HEK293 (cell line): ENCODE measurements at regions not wholly inside any gene's neighbourhood (a gene's known extent, or its start where the extent isn't known, plus 50 kb on each side); places are given as distances from the start of the nearest gene placed in this dataset.

Source experiments
- CTCF ChIA-PET: fragments of 350-600 bp; formaldehyde crosslinking; extraction: SDS; loops from one replicate; lab custom pipeline; 2021; ENCODE audit warnings: antibody characterized with exemption; lab: Yijun Ruan, JAX
- POLR2A ChIA-PET: fragments of 300-600 bp; formaldehyde crosslinking; extraction: SDS; loops from one replicate; lab custom pipeline; 2020; ENCODE audit warnings: antibody characterized with exemption, inconsistent platforms; lab: Yijun Ruan, JAX
- H3K27ac ChIP-seq: fragments of 200-500 bp; sonication (Bioruptor generic); 2 replicates; pipeline ENCODE4 v1.5.1; 2014; ENCODE audit warnings: low read depth, low read length, control low read depth, inconsistent platforms; ENCODE audit errors: extremely low read depth
- H3K36me3 ChIP-seq, 2 experiments: fragments of 200-500 bp in 1 of 2; sonication (Bioruptor generic) in 1 of 2; 1 replicate in 1 of 2; 2 replicates in 1 of 2; pipeline ENCODE4 v1.5.1; 2014 to 2017; ENCODE audit warnings: inconsistent platforms in 2 of 2, low read length in 2 of 2; ENCODE audit not compliant: control insufficient read depth in 2 of 2, insufficient read depth in 1 of 2
- H3K4me1 ChIP-seq: fragments of 200-500 bp; sonication (Bioruptor generic); 2 replicates; pipeline ENCODE4 v1.5.1; 2014; ENCODE audit warnings: mild to moderate bottlenecking, low read length, inconsistent platforms; ENCODE audit not compliant: control insufficient read depth, insufficient read depth
- H3K4me3 ChIP-seq: 2 replicates; pipeline ENCODE4 v1.5.1; 2011; ENCODE audit warnings: low read depth, mild to moderate bottlenecking, control low read depth, low read length, moderate library complexity
- H3K9me3 ChIP-seq: fragments of 200-500 bp; sonication (Bioruptor generic); 2 replicates; pipeline ENCODE4 v1.5.1; 2014; ENCODE audit warnings: low read depth, low read length, inconsistent platforms; ENCODE audit not compliant: control insufficient read depth, insufficient read depth
- PRDM4 ChIP-seq: fragments of 450-650 bp; formaldehyde crosslinking; IDR thresholded peaks from 2 replicates; pipeline ENCODE4 v1.5.1; 2017; ENCODE audit warnings: missing biosample characterization, missing genetic modification characterization
- SETDB1 ChIP-seq: IDR thresholded peaks from one replicate; pipeline ENCODE4 v1.6.1; 2017; ENCODE audit warnings: mild to moderate bottlenecking, low read length, moderate library complexity, mixed read lengths; ENCODE audit not compliant: insufficient read length
- TCF7L2 ChIP-seq: IDR thresholded peaks from 2 replicates; pipeline ENCODE4 v1.6.1; 2011; ENCODE audit warnings: low read depth, mild to moderate bottlenecking, inconsistent platforms, low read length, moderate library complexity, borderline replicate concordance
- ZBTB10 ChIP-seq: fragments of 450-650 bp; formaldehyde crosslinking; IDR thresholded peaks from 2 replicates; pipeline ENCODE4 v1.5.1; 2016; ENCODE audit warnings: missing biosample characterization, missing genetic modification characterization
- ZBTB48 ChIP-seq: fragments of 450-650 bp; formaldehyde crosslinking; IDR thresholded peaks from 2 replicates; pipeline ENCODE4 v1.5.1; 2016; ENCODE audit warnings: missing biosample characterization, missing genetic modification characterization
- ZFHX2 ChIP-seq: fragments of 450-650 bp; formaldehyde crosslinking; conservative IDR thresholded peaks from 2 replicates; pipeline ENCODE4 v1.5.1; 2016; ENCODE audit warnings: missing biosample characterization, missing genetic modification characterization
- ZNF138 ChIP-seq: fragments of 450-650 bp; formaldehyde crosslinking; IDR thresholded peaks from 2 replicates; pipeline ENCODE4 v1.5.1; 2016; ENCODE audit warnings: missing biosample characterization, missing genetic modification characterization, borderline replicate concordance
- ZNF146 ChIP-seq: fragments of 450-650 bp; formaldehyde crosslinking; IDR thresholded peaks from 2 replicates; pipeline ENCODE4 v1.5.1; 2016; ENCODE audit warnings: missing biosample characterization, missing genetic modification characterization
- ZNF19 ChIP-seq: fragments of 450-650 bp; formaldehyde crosslinking; IDR thresholded peaks from 2 replicates; pipeline ENCODE4; 2016; ENCODE audit warnings: missing biosample characterization, missing genetic modification characterization, low read depth
- ZNF202 ChIP-seq: fragments of 450-650 bp; formaldehyde crosslinking; IDR thresholded peaks from 2 replicates; pipeline ENCODE4 v1.5.1; 2016; ENCODE audit warnings: missing biosample characterization, missing genetic modification characterization, borderline replicate concordance
- ZNF280C ChIP-seq: fragments of 450-650 bp; formaldehyde crosslinking; IDR thresholded peaks from 2 replicates; pipeline ENCODE4 v1.5.1; 2016; ENCODE audit warnings: missing biosample characterization, missing genetic modification characterization
- ZNF473 ChIP-seq: fragments of 450-650 bp; formaldehyde crosslinking; IDR thresholded peaks from 2 replicates; pipeline ENCODE4 v1.5.1; 2017; ENCODE audit warnings: missing biosample characterization, missing genetic modification characterization
- ZNF561 ChIP-seq: fragments of 450-650 bp; IDR thresholded peaks from 2 replicates; pipeline ENCODE4 v1.5.1; 2018; ENCODE audit warnings: missing biosample characterization, missing genetic modification characterization, borderline replicate concordance
- ZNF585B ChIP-seq: fragments of 450-650 bp; formaldehyde crosslinking; IDR thresholded peaks from 2 replicates; pipeline ENCODE4 v1.5.1; 2016; ENCODE audit warnings: missing biosample characterization, missing genetic modification characterization
- ZNF624 ChIP-seq: fragments of 450-650 bp; formaldehyde crosslinking; IDR thresholded peaks from 2 replicates; pipeline ENCODE4 v1.5.1; 2017; ENCODE audit warnings: missing biosample characterization, missing genetic modification characterization
- ZNF654 ChIP-seq: fragments of 450-650 bp; formaldehyde crosslinking; IDR thresholded peaks from 2 replicates; pipeline ENCODE4 v1.5.1; 2016; ENCODE audit warnings: low read depth, missing biosample characterization, missing genetic modification characterization
- ZNF664 ChIP-seq: fragments of 450-650 bp; formaldehyde crosslinking; IDR thresholded peaks from 2 replicates; pipeline ENCODE4 v1.5.1; 2016; ENCODE audit warnings: missing biosample characterization, missing genetic modification characterization

GRCh38 chr17:27157898-27158297 lies 136.0 kb upstream of the WSB1 start:
- CTCF ChIA-PET, result interaction anchor here (0.6 kb wide), 1 partner anchor 208 kb away, joined by 3 read pairs; no protein-coding TSS in a partner anchor
- H3K27ac ChIP-seq, result no peak overlapping the region
- no peak overlapping the region for H3K4me3 ChIP-seq
- H3K4me1 ChIP-seq, result no peaks in the 10 kb centered on the region
- POLR2A ChIA-PET, result no interaction called here
- TF ChIP-seq ZNF585B (tag by site-specific recombination) (no peak), ZNF146 (no peak), ZNF202 (tag by site-specific recombination) (no peak), ZBTB48 (no peak), ZNF654 (tag by site-specific recombination) (no peak), ZNF664 (tag by site-specific recombination) (no peak), ZNF280C (tag by site-specific recombination) (no peak), ZNF19 (tag by site-specific recombination) (no peak), ZNF138 (tag by site-specific recombination) (no peak), ZNF473 (tag by site-specific recombination) (no peak)
- H3K9me3 ChIP-seq, result no peaks in the 10 kb centered on the region
- no peaks in the 10 kb centered on the region for H3K36me3 ChIP-seq

- TF ChIP-seq ZNF561 (tag by site-specific recombination) (no peak), PRDM4 (no peak), TCF7L2 (no peak), ZFHX2 (tag by site-specific recombination) (no peak), SETDB1 (no peak), ZBTB10 (tag by site-specific recombination) (no peak), ZBTB48 (no peak), ZNF624 (tag by site-specific recombination) (no peak)
- Histone ChIP-seq H3K4me3 (no peak overlapping the region), H3K36me3 (no peaks in the 10 kb centered on the region), H3K4me1 (no peaks in the 10 kb centered on the region), H3K27ac (no peak overlapping the region), H3K9me3 (no peaks in the 10 kb centered on the region)
- POLR2A ChIA-PET, result no interaction called here
- CTCF ChIA-PET, result interaction anchor here (0.6 kb wide), 1 partner anchor 208 kb away, joined by 3 read pairs; no protein-coding TSS in a partner anchor
Measured at GRCh38 chr17:27158382-27158781, 135.5 kb upstream of the WSB1 start.
